Activated naive CD8-positive, alpha-beta T cell (primary cell): ENCODE measurements at regions not wholly inside any gene's neighbourhood (a gene's known extent, or its start where the extent isn't known, plus 50 kb on each side); places are given as distances from the start of the nearest gene placed in this dataset.

Experiments used
- H3K27ac Mint-ChIP-seq: one replicate; pipeline ENCODE4 v1.8.0; 2021; ENCODE audit warnings: mixed read lengths
- H3K27me3 Mint-ChIP-seq: one replicate; pipeline ENCODE4 v1.8.0; 2021; ENCODE audit warnings: mixed read lengths
- H3K36me3 Mint-ChIP-seq: one replicate; pipeline ENCODE4 v1.8.0; 2021; ENCODE audit warnings: mixed read lengths
- H3K4me1 Mint-ChIP-seq: one replicate; pipeline ENCODE4 v1.8.0; 2021; ENCODE audit warnings: low read depth, mixed read lengths
- H3K4me3 Mint-ChIP-seq: one replicate; pipeline ENCODE4 v1.8.0; 2021; ENCODE audit warnings: mild to moderate bottlenecking, mixed read lengths
- H3K9me3 Mint-ChIP-seq: one replicate; pipeline ENCODE4 v1.8.0; 2021; ENCODE audit warnings: low read depth, mixed read lengths

DNA sequence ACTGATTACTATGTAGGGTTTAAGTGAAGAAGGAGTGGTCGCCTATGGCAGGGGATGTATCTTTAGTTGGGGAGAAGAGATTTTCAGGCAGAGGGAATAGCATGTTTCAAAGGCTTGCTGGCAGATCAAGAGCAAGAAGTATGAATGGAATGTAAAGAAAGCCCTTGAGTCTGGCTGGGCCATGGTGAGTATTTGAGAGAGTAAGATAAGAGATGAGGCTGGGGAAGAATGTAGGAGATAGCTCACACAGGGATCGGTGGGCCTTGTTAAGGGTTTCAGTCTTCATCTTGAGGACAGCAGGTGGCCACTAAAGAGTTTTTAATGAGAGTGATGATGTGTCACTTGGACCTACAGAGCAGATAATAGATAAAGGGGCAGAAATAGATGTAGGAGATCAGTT lies 319.1 kb upstream of the RPS6KA3 start:
- Mint-ChIP-seq H3K9me3 (no peaks in the 10 kb centered on the region), H3K27me3 (no peaks in the 10 kb centered on the region), H3K4me3 (no peak overlapping the region), H3K36me3 (no peaks in the 10 kb centered on the region), H3K27ac (no peak overlapping the region), H3K4me1 (no peaks in the 10 kb centered on the region)

DNA sequence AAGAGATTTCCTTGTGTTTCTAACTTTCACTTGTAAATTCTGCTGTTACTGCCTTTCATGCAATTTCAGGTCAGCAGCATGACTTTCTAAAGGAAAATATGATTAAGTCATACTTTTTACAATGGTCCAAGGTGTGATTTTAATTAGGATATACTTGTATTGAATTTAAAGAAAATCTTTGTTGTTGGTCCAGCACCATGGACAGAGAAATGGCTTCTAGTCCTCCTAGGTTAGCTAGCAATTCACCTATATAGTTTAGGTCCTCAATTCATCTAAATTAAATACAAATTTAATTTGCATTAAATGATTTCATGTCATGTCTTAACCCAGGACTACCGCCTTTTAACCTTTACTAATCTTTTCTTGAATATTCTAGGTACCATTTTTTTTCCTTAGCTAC lies 304.9 kb upstream of the RPS6KA3 start:
- Mint-ChIP-seq H3K4me1 (no peaks in the 10 kb centered on the region), H3K36me3 (no peaks in the 10 kb centered on the region), H3K4me3 (no peak overlapping the region), H3K27me3 (peaks cover 4% of the 10 kb centered on the region), H3K9me3 (no peaks in the 10 kb centered on the region), H3K27ac (no peak overlapping the region)

DNA sequence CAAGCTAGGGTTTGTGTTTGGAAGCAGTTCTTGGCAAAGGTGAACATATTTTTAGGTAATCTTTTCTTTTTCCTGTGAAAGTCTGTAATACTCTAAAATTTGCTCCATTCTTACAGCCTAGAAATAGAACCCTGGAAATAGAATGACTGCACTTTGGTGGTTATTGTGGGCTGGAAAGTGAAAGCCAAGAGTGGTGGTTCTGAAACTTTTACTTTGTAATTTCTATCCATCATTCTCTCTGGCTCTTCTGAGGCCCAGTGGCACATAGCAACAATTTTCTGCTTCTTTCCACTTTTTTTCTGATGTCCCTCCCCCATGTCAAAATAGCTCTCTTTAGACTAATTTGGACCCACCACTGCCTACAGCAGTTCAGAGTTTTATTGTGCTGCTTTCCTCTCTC lies 300.4 kb upstream of the RPS6KA3 start:
- H3K4me3 Mint-ChIP-seq, result no peak overlapping the region
- no peaks in the 10 kb centered on the region for H3K9me3 Mint-ChIP-seq
- H3K36me3 Mint-ChIP-seq, result no peaks in the 10 kb centered on the region
- peaks cover 2% of the 10 kb centered on the region for H3K27me3 Mint-ChIP-seq
- no peaks in the 10 kb centered on the region for H3K4me1 Mint-ChIP-seq
- no peak overlapping the region for H3K27ac Mint-ChIP-seq

DNA sequence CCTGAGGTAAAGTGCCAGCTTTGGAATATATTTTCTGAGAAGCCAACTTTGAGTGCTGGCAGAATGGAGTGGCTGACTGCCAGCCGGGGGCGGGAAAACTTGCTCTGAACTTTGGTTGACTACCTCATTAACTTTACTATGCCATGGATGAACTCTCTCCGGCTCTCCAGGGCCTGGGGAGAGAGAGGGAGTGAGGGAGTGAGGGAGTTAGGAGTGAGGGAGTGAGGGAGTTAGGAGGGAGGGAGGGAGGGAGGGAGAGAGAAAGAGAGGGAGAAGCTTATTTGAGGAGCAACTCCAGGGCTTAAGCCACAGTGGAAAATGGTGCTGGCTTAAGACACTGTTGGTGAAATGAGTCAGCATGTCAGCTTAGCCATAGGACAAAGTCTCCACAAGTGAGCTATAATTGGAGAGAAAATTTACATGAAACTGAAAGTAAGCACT lies 280.9 kb upstream of the RPS6KA3 start:
- Mint-ChIP-seq H3K9me3 (no peaks in the 10 kb centered on the region), H3K4me3 (no peak overlapping the region), H3K4me1 (no peaks in the 10 kb centered on the region), H3K27ac (no peak overlapping the region), H3K36me3 (no peaks in the 10 kb centered on the region), H3K27me3 (no peaks in the 10 kb centered on the region)

DNA sequence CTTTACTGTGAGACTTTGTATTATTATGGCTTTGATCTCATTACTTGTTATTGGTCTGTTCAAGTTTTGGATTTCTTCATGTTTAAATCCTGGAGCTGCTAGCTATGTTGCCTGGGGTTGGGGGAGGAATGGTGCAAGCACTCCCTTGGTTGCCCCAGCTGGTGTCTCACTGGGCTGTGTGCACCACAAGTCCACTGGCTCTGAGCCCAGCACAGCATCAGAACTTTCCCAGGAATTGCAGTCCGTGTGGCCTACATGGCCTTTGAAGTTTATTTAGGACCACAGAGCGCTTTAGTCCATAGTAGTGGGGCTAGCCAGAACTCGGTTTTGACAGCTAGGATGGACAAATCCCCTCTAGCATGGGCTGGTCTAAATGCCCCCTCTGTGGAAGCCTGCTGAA lies 278.8 kb upstream of the RPS6KA3 start:
- H3K27me3 Mint-ChIP-seq, result no peaks in the 10 kb centered on the region
- H3K4me1 Mint-ChIP-seq, result no peaks in the 10 kb centered on the region
- H3K36me3 Mint-ChIP-seq, result peaks cover 5% of the 10 kb centered on the region
- no peaks in the 10 kb centered on the region for H3K9me3 Mint-ChIP-seq
- H3K27ac Mint-ChIP-seq, result no peak overlapping the region
- no peak overlapping the region for H3K4me3 Mint-ChIP-seq

- Mint-ChIP-seq H3K27me3 (no peaks in the 10 kb centered on the region), H3K9me3 (no peaks in the 10 kb centered on the region), H3K4me1 (no peaks in the 10 kb centered on the region)
Measured at GRCh38 chrX:20542072-20542471, 275.4 kb upstream of the RPS6KA3 start.

DNA sequence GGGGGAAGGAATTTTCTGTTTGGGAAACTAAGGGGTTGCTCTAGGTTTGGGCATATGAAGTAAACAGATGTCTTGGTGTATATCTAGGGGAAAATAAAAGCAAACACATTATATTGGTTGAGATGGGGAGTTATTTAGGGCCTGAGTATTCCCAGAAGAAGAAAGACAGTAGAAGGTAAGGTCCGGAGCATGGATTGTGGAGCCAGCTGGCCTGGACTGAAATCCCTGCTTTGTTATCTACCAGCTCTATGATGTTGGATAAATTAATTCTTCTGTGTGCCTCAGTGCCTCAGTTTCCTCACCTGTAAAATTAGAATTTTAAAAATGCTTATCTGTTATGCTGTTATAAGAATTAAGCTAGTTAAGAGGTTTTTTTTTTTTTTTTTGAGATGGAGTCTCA lies 272.3 kb upstream of the RPS6KA3 start:
- H3K4me1 Mint-ChIP-seq, result no peaks in the 10 kb centered on the region
- H3K9me3 Mint-ChIP-seq, result no peaks in the 10 kb centered on the region
- H3K27ac Mint-ChIP-seq, result no peak overlapping the region
- H3K4me3 Mint-ChIP-seq, result no peak overlapping the region
- H3K27me3 Mint-ChIP-seq, result peaks cover 5% of the 10 kb centered on the region
- H3K36me3 Mint-ChIP-seq, result peaks cover 5% of the 10 kb centered on the region

More at GRCh38 chrX:20542072-20542471, 275.4 kb upstream of the RPS6KA3 start:
- Mint-ChIP-seq H3K4me3 (no peak overlapping the region), H3K36me3 (peaks cover 5% of the 10 kb centered on the region), H3K27ac (no peak overlapping the region)

GRCh38 chrX:20531667-20532066 lies 265.0 kb upstream of the RPS6KA3 start:
- H3K36me3 Mint-ChIP-seq, result no peaks in the 10 kb centered on the region
- peaks cover 6% of the 10 kb centered on the region for H3K4me1 Mint-ChIP-seq
- H3K4me3 Mint-ChIP-seq, result no peak overlapping the region
- no peak overlapping the region for H3K27ac Mint-ChIP-seq
- peaks cover 14% of the 10 kb centered on the region for H3K27me3 Mint-ChIP-seq
- H3K9me3 Mint-ChIP-seq, result no peaks in the 10 kb centered on the region

GRCh38 chrX:20530406-20530921 lies 263.8 kb upstream of the RPS6KA3 start:
- Mint-ChIP-seq H3K4me1 (peaks cover 6% of the 10 kb centered on the region), H3K27me3 (peaks cover 14% of the 10 kb centered on the region), H3K36me3 (no peaks in the 10 kb centered on the region), H3K9me3 (no peaks in the 10 kb centered on the region), H3K27ac (no peak overlapping the region), H3K4me3 (no peak overlapping the region)

DNA sequence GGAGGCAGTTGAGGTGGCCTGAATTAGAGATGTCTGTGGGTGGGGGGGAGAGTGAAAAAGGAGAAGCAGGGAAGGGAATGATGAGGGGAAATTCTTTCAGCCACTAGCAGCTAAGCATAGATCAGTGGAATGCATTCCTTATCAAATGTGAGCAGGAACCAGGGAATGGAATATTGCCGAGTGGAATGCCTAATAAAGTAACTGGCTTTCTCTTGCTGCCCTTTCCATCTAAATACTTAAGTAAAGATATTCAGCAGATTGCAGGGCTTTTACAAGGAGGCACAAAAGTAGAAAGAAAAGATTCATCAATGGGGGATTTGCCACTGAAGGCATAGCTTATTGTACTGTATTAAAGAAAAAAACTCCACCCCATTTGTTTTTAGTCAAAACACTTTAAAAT lies 263.0 kb upstream of the RPS6KA3 start:
- H3K36me3 Mint-ChIP-seq, result no peaks in the 10 kb centered on the region
- no peak overlapping the region for H3K27ac Mint-ChIP-seq
- peaks cover 14% of the 10 kb centered on the region for H3K27me3 Mint-ChIP-seq
- H3K4me3 Mint-ChIP-seq, result no peak overlapping the region
- H3K4me1 Mint-ChIP-seq, result peaks cover 6% of the 10 kb centered on the region
- H3K9me3 Mint-ChIP-seq, result no peaks in the 10 kb centered on the region

DNA sequence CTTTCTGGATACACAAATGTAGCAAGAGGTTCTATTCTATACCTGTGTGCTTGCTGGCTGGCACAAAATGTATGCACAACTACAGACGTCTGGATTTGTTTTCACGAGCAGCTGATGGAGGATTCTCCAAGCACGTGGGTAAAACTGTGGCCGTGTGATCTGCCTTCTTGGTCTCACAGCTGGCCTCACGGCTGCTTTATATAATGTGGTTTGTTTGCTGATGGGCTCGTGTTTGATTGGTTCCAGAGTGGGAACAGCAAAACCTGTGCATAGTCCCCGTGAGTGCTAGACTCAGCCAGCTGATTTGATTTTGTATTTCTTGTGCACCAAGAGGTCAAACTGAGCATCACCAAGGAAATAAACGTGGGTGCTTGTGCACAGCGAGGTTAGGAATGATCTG lies 262.6 kb upstream of the RPS6KA3 start:
- H3K27ac Mint-ChIP-seq, result no peak overlapping the region
- peaks cover 10% of the 10 kb centered on the region for H3K27me3 Mint-ChIP-seq
- H3K9me3 Mint-ChIP-seq, result no peaks in the 10 kb centered on the region
- H3K36me3 Mint-ChIP-seq, result no peaks in the 10 kb centered on the region
- no peak overlapping the region for H3K4me3 Mint-ChIP-seq
- H3K4me1 Mint-ChIP-seq, result peaks cover 8% of the 10 kb centered on the region

DNA sequence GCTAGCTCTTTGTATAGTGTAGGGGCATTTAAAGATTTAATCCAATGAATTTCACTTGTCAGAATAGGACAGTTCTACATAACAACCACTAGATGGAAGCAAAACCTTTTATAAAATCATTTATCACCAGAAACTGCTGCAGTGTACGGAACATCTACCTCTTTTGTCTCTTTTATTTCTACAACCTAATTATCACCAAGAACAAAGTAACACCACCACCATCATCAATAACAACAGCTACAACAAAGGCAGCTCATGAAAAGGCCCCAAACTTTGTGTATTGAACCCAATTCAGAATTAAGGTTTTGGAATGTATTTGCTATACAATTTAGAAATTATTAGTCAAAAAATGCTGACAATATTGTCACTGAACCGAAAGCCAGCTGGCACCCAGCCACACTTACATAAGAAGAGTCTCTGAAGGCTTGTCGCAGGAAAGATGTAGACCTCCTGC lies 260.9 kb upstream of the RPS6KA3 start:
- peaks cover 20% of the 10 kb centered on the region for H3K4me1 Mint-ChIP-seq
- no peak overlapping the region for H3K4me3 Mint-ChIP-seq
- no peaks in the 10 kb centered on the region for H3K9me3 Mint-ChIP-seq
- H3K36me3 Mint-ChIP-seq, result no peaks in the 10 kb centered on the region
- no peak overlapping the region for H3K27ac Mint-ChIP-seq
- peaks cover 6% of the 10 kb centered on the region for H3K27me3 Mint-ChIP-seq

DNA sequence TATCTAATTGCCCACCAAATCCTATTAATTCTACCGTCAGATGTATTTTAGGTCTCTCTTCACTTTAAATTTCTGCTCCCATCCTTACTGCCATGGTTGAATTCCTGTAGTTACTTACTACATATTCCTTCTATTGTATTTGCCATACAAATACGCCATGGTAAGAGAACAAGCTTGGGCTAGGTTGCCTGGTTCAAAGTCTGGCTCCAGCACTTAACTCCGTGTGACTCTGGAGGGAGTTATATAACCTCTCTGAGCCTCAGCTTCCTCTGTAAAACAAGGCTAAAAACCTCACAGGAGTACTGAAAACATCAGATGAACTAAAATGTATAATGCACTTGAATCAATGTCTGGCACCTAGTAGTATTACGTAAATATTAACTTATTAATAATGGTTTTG lies 260.3 kb upstream of the RPS6KA3 start:
- H3K4me1 Mint-ChIP-seq, result peaks cover 20% of the 10 kb centered on the region
- H3K36me3 Mint-ChIP-seq, result no peaks in the 10 kb centered on the region
- H3K27ac Mint-ChIP-seq, result no peak overlapping the region
- H3K9me3 Mint-ChIP-seq, result no peaks in the 10 kb centered on the region
- peaks cover 6% of the 10 kb centered on the region for H3K27me3 Mint-ChIP-seq
- H3K4me3 Mint-ChIP-seq, result no peak overlapping the region

DNA sequence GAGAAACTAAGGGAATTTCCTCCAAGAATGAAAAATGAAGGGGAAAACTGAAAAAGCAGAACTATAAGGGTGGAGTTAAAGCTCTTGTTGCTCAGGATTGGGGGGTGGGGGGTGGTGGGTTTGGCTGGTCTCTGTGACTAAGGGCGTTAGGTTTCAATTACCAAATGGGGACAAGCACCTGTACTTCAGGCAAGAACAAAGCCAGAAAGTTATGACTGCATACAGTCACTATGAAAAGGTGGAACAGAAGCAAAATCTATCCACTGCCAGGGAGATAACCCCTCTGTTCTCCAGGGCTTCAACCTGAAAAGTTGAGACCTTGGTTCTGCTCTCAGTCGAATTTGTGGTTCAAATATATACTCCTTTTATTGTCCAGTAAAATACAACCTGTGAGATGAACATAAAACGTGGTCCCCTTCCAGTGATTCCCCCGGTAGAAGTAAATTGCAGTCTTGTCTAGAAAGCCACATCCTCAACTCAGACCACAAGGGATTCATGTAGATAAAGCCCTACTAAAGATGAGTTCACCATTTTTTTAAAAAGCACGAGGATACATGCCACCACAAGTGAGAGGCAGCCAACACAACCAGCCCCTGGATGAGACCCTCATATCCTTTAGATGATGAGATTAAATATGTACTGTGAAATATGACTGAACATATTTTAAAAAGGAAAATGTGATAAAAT lies 257.1 kb upstream of the RPS6KA3 start:
- Mint-ChIP-seq H3K9me3 (no peaks in the 10 kb centered on the region), H3K27me3 (no peaks in the 10 kb centered on the region), H3K4me1 (peaks cover 14% of the 10 kb centered on the region), H3K4me3 (peak overlapping the region; percentile 38), H3K27ac (no peak overlapping the region), H3K36me3 (no peaks in the 10 kb centered on the region)

DNA sequence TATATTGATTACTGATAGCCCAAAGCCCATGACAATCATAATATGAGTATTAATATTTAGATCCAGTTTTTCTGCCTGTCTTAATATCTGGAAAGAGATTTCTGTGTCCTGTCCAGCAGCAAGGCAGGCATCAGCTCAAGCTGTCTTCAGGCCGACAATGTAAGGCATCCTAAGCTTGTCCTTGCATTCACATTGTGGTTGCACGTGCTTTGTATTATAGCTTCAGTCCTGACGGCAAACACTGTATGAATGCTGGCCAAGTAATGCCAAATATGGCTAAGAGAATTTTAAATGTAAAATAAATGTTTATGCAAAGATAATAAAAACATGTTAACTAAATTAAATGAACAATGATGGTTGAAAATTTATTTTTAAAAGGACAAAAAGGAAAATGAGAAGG lies 255.7 kb upstream of the RPS6KA3 start:
- Mint-ChIP-seq H3K9me3 (no peaks in the 10 kb centered on the region), H3K36me3 (no peaks in the 10 kb centered on the region), H3K4me3 (no peak overlapping the region), H3K4me1 (peaks cover 18% of the 10 kb centered on the region), H3K27me3 (no peaks in the 10 kb centered on the region), H3K27ac (no peak overlapping the region)

- H3K4me3 Mint-ChIP-seq, result no peak overlapping the region
- H3K4me1 Mint-ChIP-seq, result peaks cover 18% of the 10 kb centered on the region
- H3K27ac Mint-ChIP-seq, result no peak overlapping the region
- no peaks in the 10 kb centered on the region for H3K27me3 Mint-ChIP-seq
- no peaks in the 10 kb centered on the region for H3K9me3 Mint-ChIP-seq
- no peaks in the 10 kb centered on the region for H3K36me3 Mint-ChIP-seq
Measured at GRCh38 chrX:20521222-20521621, 254.5 kb upstream of the RPS6KA3 start.
